Sciatic nerve (tissue), 2 donors: ENCODE measurements at regions not wholly inside any gene's neighbourhood (a gene's known extent, or its start where the extent isn't known, plus 50 kb on each side); places are given as distances from the start of the nearest gene placed in this dataset.

Source experiments
- ATAC-seq: fragments of 200-7000 bp; cut with Tn5 transposase; one replicate; pipeline ENCODE4 v1.9.1; 2020; ENCODE audit warnings: mild to moderate bottlenecking, moderate library complexity
- DNase-seq: peaks from one replicate; pipeline ENCODE4 v3.0.0-alpha.2; 2020; ENCODE audit warnings: low spot score
- intact Hi-C: fragments of 100-400 bp; cut with DNase I; formaldehyde crosslinking; loops from one replicate; pipeline ENCODE4 v1.14.2; 2022
- donor health status: DM: no; HTN: no; CAD: no.
- donor health status: DM: no; HTN: no; CAD: no.

GRCh38 chr2:71862921-71863320 is 284.7 kb downstream of the CYP26B1 start:
- DNase-seq = no peak

GRCh38 chr2:71861186-71862160 is 286.2 kb downstream of the CYP26B1 start:
- intact Hi-C loops = no loop called here

More at GRCh38 chr2:71862921-71863320, 284.7 kb downstream of the CYP26B1 start:
- intact Hi-C loops = no loop called here
- ATAC-seq = no peak

GRCh38 chr2:71860381-71860926 is 287.2 kb downstream of the CYP26B1 start:
- intact Hi-C loops = no loop called here
- ATAC-seq (no peak), DNase-seq (no peak)

More at GRCh38 chr2:71861186-71862160, 286.2 kb downstream of the CYP26B1 start:
- ATAC-seq (no peak), DNase-seq (no peak)

- DNase-seq = no peak
- intact Hi-C loops = no loop called here
- no peak for ATAC-seq
Observed at GRCh38 chr2:71859211-71859847, 288.3 kb downstream of the CYP26B1 start.

GRCh38 chr2:71858071-71858470 is 289.6 kb downstream of the CYP26B1 start:
- ATAC-seq = no peak
- intact Hi-C loops = no loop called here
- DNase-seq = no peak

- DNase-seq (no peak), ATAC-seq (no peak)
- intact Hi-C loops = no loop called here
Observed at GRCh38 chr2:71857636-71858035, 290.0 kb downstream of the CYP26B1 start.

GRCh38 chr2:71856773-71857525 is 290.7 kb downstream of the CYP26B1 start:
- intact Hi-C loops = no loop called here
- ATAC-seq = no peak
- no peak for DNase-seq

- intact Hi-C loops = no loop called here
- DNase-seq (no peak), ATAC-seq (no peak)
Observed at GRCh38 chr2:71853858-71854257, 293.8 kb downstream of the CYP26B1 start.

GRCh38 chr2:71852141-71852711 is 295.4 kb downstream of the CYP26B1 start:
- intact Hi-C loops = no loop called here
- DNase-seq = peak; percentile 67

GRCh38 chr2:71851094-71851750 is 296.4 kb downstream of the CYP26B1 start:
- ATAC-seq (peak; percentile 18), DNase-seq (no peak)
- intact Hi-C loops = no loop called here

More at GRCh38 chr2:71852141-71852711, 295.4 kb downstream of the CYP26B1 start:
- ATAC-seq = peak; percentile 72

- intact Hi-C loops = no loop called here
- ATAC-seq = peak; percentile 74
- no peak for DNase-seq
Observed at GRCh38 chr2:71850306-71850801, 297.3 kb downstream of the CYP26B1 start.

GRCh38 chr2:71849607-71850305 is 297.9 kb downstream of the CYP26B1 start:
- DNase-seq (no peak), ATAC-seq (peak; percentile 24)
- intact Hi-C loops = no loop called here

- intact Hi-C loops = no loop called here
- DNase-seq = no peak
Observed at GRCh38 chr2:71849111-71849510, 298.6 kb downstream of the CYP26B1 start.

GRCh38 chr2:71846669-71847291 is 300.9 kb downstream of the CYP26B1 start:
- ATAC-seq (no peak), DNase-seq (no peak)
- intact Hi-C loops = no loop called here

More at GRCh38 chr2:71849111-71849510, 298.6 kb downstream of the CYP26B1 start:
- no peak for ATAC-seq

- DNase-seq (no peak), ATAC-seq (no peak)
- intact Hi-C loops = no loop called here
Observed at GRCh38 chr2:71846072-71846471, 301.6 kb downstream of the CYP26B1 start.

- DNase-seq (no peak), ATAC-seq (no peak)
- intact Hi-C loops = no loop called here
Observed at GRCh38 chr2:71844967-71845366, 302.7 kb downstream of the CYP26B1 start.

- intact Hi-C loops = no loop called here
- peak; percentile 42 for ATAC-seq
- DNase-seq = no peak
Observed at GRCh38 chr2:71843391-71843850, 304.2 kb downstream of the CYP26B1 start.
